ENCODE measurements at regions not wholly inside any gene's neighbourhood (a gene's known extent, or its start where the extent isn't known, plus 50 kb on each side); places are given as distances from the start of the nearest gene placed in this dataset.
A peak's percentile ranks its signal among the peaks of the same experiment; 100 is the strongest.

DNA sequence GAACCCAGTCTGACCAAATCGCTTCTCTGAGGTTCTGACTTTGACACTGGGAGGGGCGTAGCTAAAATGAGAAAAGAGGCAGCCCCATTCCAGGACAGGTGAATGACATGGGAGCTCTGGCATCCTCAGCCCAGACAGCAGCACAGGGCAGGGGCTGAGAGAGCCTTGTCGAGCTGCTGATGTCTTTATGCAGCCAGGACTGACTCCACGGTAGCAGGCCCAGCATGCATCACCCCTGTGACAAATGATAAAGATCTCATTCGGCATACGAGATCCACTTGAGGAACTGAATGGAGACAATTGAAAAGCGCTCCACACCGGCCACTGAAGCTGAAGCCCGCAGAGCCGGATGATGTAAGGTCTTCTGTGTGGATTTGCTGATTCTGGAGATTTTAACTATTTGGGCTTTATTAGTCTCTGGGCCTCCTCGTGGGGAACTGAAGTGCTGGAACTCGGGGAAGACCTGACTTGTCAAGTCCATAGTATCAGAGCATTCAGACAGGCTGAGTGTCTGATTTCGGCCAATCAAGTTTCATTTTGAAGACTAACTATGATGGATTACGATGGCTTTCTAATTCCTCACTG is 56.9 kb upstream of the MAP1LC3B2 start:
- H3K27ac ChIP-seq (ENCODE audit: low read depth, low read length): no peak overlapping the region

DNA sequence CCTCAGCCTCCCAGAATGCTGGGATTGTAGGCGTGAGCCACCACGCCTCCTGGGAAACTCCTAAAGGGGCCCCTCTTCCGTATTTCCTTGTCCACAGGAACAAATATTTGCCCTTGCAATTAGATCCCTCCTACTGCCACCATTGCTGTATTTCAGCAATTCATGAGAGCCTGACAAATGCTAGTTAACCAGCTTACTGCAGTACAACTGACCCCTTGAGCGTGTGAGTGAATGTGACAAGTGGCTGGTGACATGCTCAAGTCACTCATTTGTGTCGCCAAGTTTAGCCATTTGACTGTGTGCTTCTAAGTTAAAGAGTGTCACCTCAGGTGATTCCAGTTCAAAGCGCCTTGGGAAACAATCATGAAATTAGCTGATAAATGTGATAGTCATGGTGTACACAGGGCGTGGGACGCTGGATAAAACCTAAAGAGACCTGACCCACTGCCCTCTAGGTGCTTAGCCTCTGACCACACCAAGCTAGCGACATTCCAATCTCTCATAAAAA is 56.1 kb upstream of the MAP1LC3B2 start:
- H3K27me3 ChIP-seq (ENCODE audit: control insufficient read depth, insufficient read depth, low read length): no peaks in the 10 kb centered on the region
- no peaks in the 10 kb centered on the region for H3K9me3 ChIP-seq (ENCODE audit: control insufficient read depth, insufficient read depth, low read depth, low read length)
- no peak overlapping the region for H3K9ac ChIP-seq (ENCODE audit: low read length)
- H3K36me3 ChIP-seq (ENCODE audit: control insufficient read depth, insufficient read depth, low read length): no peaks in the 10 kb centered on the region
- no peak overlapping the region for H3K4me3 ChIP-seq (ENCODE audit: low read depth, low read length)
- H3K4me1 ChIP-seq (ENCODE audit: control insufficient read depth, insufficient read depth, low read length): peaks cover 17% of the 10 kb centered on the region
- H3K27ac ChIP-seq (ENCODE audit: low read depth, low read length): no peak overlapping the region

More for the DNA sequence above, 56.9 kb upstream of the MAP1LC3B2 start:
- Histone ChIP-seq H3K4me3 (ENCODE audit: low read depth, low read length) (no peak overlapping the region), H3K9ac (ENCODE audit: low read length) (no peak overlapping the region), H3K27me3 (ENCODE audit: control insufficient read depth, insufficient read depth, low read length) (no peaks in the 10 kb centered on the region), H3K36me3 (ENCODE audit: control insufficient read depth, insufficient read depth, low read length) (no peaks in the 10 kb centered on the region), H3K9me3 (ENCODE audit: control insufficient read depth, insufficient read depth, low read depth, low read length) (no peaks in the 10 kb centered on the region), H3K4me1 (ENCODE audit: control insufficient read depth, insufficient read depth, low read length) (peaks cover 13% of the 10 kb centered on the region)

DNA sequence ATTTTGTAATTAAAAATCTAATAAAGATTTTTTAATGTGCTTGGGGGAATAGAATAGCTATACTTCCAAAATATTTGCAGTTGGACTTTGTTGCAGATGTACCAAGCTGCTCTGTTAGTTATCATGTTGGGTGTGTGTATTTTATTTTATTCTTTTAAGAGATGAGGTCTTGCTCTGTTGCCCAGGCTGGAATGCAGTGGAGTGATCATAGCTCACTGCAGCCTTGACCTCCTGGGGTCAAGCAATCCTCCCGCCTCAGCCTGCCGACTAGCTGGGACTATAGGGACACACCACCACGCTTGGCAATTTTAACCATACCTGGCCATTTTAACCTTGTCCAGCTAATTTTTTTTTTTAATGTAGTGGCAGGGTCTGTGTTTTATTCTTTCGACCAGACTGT is 54.7 kb upstream of the MAP1LC3B2 start:
- no peak overlapping the region for H3K27ac ChIP-seq (ENCODE audit: low read depth, low read length)
- no peaks in the 10 kb centered on the region for H3K36me3 ChIP-seq (ENCODE audit: control insufficient read depth, insufficient read depth, low read length)
- H3K9me3 ChIP-seq (ENCODE audit: control insufficient read depth, insufficient read depth, low read depth, low read length): no peaks in the 10 kb centered on the region
- no peak overlapping the region for H3K9ac ChIP-seq (ENCODE audit: low read length)
- no peaks in the 10 kb centered on the region for H3K27me3 ChIP-seq (ENCODE audit: control insufficient read depth, insufficient read depth, low read length)
- H3K4me3 ChIP-seq (ENCODE audit: low read depth, low read length): no peak overlapping the region
- H3K4me1 ChIP-seq (ENCODE audit: control insufficient read depth, insufficient read depth, low read length): peaks cover 18% of the 10 kb centered on the region

DNA sequence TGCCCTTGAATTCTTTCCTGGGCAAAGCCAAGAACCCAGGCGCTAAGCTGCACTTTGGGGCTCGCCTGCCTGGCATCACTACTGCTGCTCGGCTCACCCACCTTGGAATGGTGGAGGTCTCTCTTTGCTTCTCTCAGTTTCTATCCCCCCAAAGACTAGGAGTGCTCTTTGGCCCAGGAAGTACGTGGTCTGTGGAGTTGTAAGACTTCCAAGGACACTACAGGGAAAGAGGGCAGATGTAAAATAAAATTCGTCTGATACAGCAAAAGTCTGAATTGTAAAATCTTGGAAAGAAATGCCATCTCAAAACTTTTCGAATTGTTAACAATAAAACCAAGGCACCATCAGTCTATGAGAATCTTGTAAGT is 52.5 kb upstream of the MAP1LC3B2 start:
- Histone ChIP-seq H3K9ac (ENCODE audit: low read length) (no peak overlapping the region), H3K27ac (ENCODE audit: low read depth, low read length) (no peak overlapping the region)

DNA sequence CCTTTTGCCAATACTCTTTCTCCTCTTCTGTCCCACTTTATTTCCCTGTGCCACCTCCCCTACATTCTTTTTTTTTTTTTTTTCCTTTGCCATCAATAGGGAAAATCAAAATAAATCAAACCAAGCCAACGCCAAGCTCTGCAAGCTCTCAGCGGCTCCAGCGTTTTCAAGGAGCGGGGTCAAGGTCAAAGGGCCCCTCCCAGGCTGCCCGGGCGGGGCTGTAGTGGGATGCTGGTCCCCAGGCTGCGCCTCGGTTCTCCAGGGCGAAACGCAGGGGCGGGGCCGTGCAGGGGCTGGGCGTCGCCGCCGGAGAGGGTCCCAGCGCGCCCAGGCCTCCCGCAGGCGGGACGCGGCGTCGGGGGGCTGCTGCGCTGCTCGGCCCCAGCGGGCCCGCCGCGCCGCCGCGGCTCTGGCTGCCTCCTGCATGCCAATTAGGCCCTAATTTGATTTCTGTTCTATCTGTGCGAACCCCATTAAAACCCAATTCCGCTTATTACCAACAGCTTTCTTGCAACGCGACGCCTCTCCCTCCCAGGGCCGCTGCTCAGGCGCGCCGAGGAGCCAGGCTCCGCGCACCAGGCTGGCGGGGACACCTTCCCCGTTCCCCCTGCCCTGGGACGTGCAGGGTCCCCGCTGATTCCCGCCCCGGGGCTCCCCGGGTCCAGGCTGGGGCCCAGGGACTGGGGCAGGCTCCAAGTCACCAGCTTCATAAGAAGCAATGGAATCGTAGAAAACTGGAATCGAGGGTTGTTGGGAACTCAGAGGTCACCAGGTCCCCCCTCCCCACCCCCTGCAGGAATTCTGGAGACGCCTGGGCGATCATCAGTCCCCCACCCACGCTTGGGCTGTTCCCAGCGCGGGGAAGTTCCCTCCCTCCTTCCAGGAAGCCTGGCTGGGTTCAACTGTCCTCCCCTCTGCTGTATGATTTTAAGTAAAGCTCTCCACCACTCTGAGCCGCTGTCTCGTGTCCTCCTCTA is 50.7 kb upstream of the MAP1LC3B2 start:
- Histone ChIP-seq H3K36me3 (ENCODE audit: control insufficient read depth, insufficient read depth, low read length) (no peaks in the 10 kb centered on the region), H3K9ac (ENCODE audit: low read length) (peak overlapping the region; percentile 78), H3K27me3 (ENCODE audit: control insufficient read depth, insufficient read depth, low read length) (no peaks in the 10 kb centered on the region), H3K4me3 (ENCODE audit: low read depth, low read length) (peak overlapping the region; percentile 81), H3K4me1 (ENCODE audit: control insufficient read depth, insufficient read depth, low read length) (peaks cover 9% of the 10 kb centered on the region), H3K27ac (ENCODE audit: low read depth, low read length) (peak overlapping the region; percentile 31; the same call in 1 of the 2 replicates), H3K9me3 (ENCODE audit: control insufficient read depth, insufficient read depth, low read depth, low read length) (no peaks in the 10 kb centered on the region)

More for the DNA sequence above, 52.5 kb upstream of the MAP1LC3B2 start:
- peak overlapping the region; percentile 36 for H3K4me3 ChIP-seq (ENCODE audit: low read depth, low read length)
- no peaks in the 10 kb centered on the region for H3K27me3 ChIP-seq (ENCODE audit: control insufficient read depth, insufficient read depth, low read length)
- H3K4me1 ChIP-seq (ENCODE audit: control insufficient read depth, insufficient read depth, low read length): peaks cover 17% of the 10 kb centered on the region
- no peaks in the 10 kb centered on the region for H3K9me3 ChIP-seq (ENCODE audit: control insufficient read depth, insufficient read depth, low read depth, low read length)
- H3K36me3 ChIP-seq (ENCODE audit: control insufficient read depth, insufficient read depth, low read length): no peaks in the 10 kb centered on the region
